MM.1S (cell line): ENCODE measurements at regions not wholly inside any gene's neighbourhood (a gene's known extent, or its start where the extent isn't known, plus 50 kb on each side); places are given as distances from the start of the nearest gene placed in this dataset.

Experiments used
- EZH2 ChIP-seq: fragments of 300-600 bp; sonication (generic); optimal IDR thresholded peaks from 2 replicates; pipeline ENCODE3; 2017; ENCODE audit warnings: low read depth, mild to moderate bottlenecking, antibody characterized with exemption, low read length, mixed read lengths
- EZH2phosphoT487 ChIP-seq: fragments of 300-600 bp; sonication (generic); IDR thresholded peaks from 2 replicates; pipeline ENCODE4 v1.6.1; 2018; ENCODE audit warnings: antibody characterized with exemption, low read length
- TF ChIP-seq, protein P1 (sequence below): fragments of 300-600 bp; sonication (generic); IDR thresholded peaks from 2 replicates; pipeline ENCODE4 v1.5.1; 2016; ENCODE audit warnings: antibody characterized with exemption, low read length, mixed read lengths

DNA sequence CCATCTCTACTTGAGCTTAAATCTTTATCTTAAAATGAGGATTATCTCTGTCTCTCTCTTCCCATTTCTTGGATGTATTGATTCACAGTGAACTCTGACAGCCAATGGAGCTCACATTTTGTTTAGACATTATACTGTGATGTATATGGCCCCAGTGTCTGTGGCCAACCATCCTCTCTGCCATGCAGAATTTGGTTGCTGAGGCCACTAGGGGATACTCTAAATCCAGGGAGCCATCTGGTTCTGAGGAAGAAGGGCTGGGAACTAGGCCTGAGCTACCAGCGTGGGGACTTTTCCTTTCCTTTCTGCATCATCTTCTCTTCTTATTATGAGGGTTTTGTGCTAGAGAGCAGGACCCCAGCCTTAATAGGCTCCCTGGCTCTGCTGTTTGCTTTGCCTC is 59.1 kb upstream of the RIPOR2 start:
- TF ChIP-seq, protein P1, sequence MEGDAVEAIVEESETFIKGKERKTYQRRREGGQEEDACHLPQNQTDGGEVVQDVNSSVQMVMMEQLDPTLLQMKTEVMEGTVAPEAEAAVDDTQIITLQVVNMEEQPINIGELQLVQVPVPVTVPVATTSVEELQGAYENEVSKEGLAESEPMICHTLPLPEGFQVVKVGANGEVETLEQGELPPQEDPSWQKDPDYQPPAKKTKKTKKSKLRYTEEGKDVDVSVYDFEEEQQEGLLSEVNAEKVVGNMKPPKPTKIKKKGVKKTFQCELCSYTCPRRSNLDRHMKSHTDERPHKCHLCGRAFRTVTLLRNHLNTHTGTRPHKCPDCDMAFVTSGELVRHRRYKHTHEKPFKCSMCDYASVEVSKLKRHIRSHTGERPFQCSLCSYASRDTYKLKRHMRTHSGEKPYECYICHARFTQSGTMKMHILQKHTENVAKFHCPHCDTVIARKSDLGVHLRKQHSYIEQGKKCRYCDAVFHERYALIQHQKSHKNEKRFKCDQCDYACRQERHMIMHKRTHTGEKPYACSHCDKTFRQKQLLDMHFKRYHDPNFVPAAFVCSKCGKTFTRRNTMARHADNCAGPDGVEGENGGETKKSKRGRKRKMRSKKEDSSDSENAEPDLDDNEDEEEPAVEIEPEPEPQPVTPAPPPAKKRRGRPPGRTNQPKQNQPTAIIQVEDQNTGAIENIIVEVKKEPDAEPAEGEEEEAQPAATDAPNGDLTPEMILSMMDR = no peak
- TF ChIP-seq EZH2 = no peak
- TF ChIP-seq EZH2phosphoT487 = no peak
